Non-pigmented ciliary epithelial cell (primary cell): ENCODE measurements at regions not wholly inside any gene's neighbourhood (a gene's known extent, or its start where the extent isn't known, plus 50 kb on each side); places are given as distances from the start of the nearest gene placed in this dataset.

Experiments
- DNase-seq: peaks from one replicate; pipeline ENCODE4 v3.0.0-alpha.2; 2010; ENCODE audit warnings: low read depth

DNA sequence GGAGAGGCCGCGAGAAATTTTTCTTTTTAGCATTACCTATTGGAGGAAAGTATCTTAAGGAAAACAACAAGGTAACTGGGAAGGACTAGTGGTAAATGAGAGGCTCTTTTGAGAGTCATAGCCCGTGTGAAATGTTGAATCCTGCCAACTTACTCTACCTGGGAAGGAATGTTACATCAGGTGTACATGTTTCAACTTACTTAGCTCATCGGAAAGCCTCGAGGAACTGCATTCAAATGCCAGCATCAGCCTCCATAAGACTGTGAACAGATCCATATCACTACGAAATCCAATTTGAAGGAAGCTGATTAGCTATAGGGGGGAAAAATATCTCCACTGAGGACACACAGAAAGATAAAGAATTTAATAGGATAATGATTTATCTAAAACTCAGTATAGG lies 72.3 kb upstream of the PDZRN3 start:
- DNase-seq: no peak

DNA sequence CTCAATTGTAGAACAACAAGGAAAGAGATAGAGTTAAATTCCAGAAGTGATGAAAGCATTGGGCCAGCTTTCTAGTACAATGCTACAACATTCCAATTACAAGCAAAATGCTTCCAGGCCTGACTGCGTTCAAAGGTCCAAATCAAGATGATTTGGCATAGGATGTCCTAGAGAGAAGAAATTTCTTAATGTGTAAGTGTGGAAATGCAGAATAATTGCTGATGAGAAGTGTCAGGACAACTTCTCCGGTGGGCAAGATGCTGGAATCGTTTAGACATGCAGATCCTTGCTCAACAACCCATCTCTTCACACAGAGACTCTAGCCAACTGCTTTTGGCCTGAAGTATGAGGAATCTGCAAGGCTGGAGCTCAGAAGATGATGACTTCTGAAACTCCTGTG lies 71.1 kb upstream of the PDZRN3 start:
- no peak for DNase-seq

GRCh38 chr3:73694983-73695757 lies 70.4 kb upstream of the PDZRN3 start:
- DNase-seq: no peak

- no peak for DNase-seq
These were observed 62.6 kb upstream of the PDZRN3 start for GRCh38 chr3:73687106-73688004.

GRCh38 chr3:73685061-73685460 lies 60.3 kb upstream of the PDZRN3 start:
- DNase-seq: no peak

DNA sequence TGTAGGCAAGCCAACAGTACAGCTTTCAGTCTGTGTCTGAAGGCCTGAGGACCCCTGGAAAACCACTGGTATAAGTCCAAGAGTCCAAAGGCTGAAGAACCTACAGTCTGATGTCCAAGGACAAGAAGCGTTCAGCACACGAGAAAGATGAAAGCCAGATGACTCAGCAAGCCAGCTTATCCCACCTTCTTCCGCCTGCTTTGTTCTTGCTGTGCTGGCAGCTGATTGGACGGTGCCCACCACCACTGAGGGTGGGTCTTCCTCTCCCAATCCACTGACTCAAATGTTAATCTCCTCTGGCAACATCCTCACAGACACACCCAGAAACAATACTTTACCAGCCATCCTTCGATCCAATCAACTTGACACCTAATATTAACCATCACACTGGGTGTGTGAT lies 59.0 kb upstream of the PDZRN3 start:
- no peak for DNase-seq

- DNase-seq: peak; percentile 57
These were observed 56.9 kb upstream of the PDZRN3 start for GRCh38 chr3:73681610-73682009.

GRCh38 chr3:73681198-73681597 lies 56.5 kb upstream of the PDZRN3 start:
- no peak for DNase-seq

DNA sequence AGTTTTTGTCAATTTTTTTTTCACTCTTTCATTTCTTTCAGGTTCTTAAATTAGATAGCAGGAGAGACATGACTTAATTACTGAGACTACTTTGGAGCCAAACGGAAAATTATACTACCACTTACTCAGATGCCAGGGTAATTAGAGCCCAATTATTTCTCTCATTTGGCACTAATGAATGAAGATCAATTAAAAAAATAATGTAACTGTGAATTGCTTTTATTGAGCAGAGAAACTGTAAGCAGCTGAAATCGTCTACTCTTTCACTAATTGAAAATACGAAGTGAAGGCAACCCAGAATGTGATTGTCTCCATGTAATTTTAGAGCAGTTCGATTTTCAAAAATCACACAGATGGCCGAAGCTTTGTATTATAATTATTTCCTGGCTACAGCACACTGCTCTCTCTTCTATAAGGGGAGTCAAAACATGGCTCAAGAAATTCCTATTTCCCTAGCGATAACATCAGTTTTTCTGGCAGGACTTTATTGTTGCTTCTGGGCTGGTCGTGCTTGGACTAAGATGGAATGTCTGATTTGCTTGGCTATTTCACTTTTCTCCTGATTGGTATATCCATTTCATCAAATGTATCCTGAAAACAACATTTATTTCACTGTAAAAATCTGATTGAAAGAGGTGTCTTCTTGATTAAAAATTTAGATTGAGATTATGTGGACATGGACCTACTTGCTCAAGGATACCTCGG lies 55.8 kb upstream of the PDZRN3 start:
- no peak for DNase-seq

DNA sequence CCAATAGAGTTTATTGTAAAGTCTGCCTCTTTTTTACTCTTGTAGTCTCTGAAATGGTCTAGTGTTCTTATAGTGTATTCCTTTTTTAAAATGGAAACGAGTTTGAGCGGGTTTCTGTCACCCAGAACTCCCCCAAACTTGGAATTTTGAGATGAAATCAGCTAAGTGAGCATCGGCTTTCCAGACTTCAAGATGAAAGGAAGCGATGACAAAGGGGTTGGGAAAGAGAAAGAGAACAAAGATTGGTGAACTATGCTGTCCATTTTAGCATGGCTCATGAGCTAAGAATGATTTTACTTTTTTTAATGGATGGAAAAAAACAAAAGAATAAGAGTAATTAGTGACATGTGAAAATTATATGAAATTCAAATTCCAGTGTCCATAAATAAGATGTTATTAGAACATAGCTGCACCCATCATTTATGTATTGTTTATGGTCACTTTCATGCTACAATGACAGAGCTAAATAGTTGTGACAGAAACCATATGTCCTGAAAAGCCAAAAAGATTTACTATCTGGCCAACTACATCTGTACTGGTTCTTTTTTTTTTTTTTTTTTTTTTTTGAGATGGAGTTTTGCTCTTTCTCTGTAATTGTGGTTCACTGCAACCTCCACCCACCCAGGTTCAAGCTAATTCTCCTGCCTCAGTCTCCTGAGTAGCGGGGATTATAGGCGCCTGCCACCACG lies 52.7 kb upstream of the PDZRN3 start:
- no peak for DNase-seq
